Lower lobe of right lung (tissue), 2 donors: ENCODE measurements at regions not wholly inside any gene's neighbourhood (a gene's known extent, or its start where the extent isn't known, plus 50 kb on each side); places are given as distances from the start of the nearest gene placed in this dataset.
"Not testable (repeated sequence)": the region's sequence is repeated elsewhere in the genome, so short reads cannot be mapped to it uniquely, and the experiment has no call there.

Source experiments
- ATAC-seq, 2 donors: fragments of 200-7000 bp; cut with Tn5 transposase; one replicate each; pipeline ENCODE4 v1.9.1; 2020 to 2022; ENCODE audit warnings: mild to moderate bottlenecking in 2 of 2, moderate library complexity in 2 of 2
- DNase-seq: peaks from one replicate; pipeline ENCODE4 v3.0.0-alpha.2; 2020
- H3K27ac ChIP-seq: fragments of 200-600 bp; one replicate; pipeline ENCODE4 v1.8.0; 2022
- H3K27me3 ChIP-seq: fragments of 200-600 bp; one replicate; pipeline ENCODE4 v1.8.0; 2022; ENCODE audit warnings: low read depth
- H3K36me3 ChIP-seq: fragments of 200-600 bp; one replicate; pipeline ENCODE4 v1.8.0; 2022; ENCODE audit warnings: mild to moderate bottlenecking
- H3K4me1 ChIP-seq: fragments of 200-600 bp; one replicate; pipeline ENCODE4 v1.8.0; 2022
- H3K4me3 ChIP-seq: fragments of 200-600 bp; one replicate; pipeline ENCODE4 v1.8.0; 2022; ENCODE audit warnings: mild to moderate bottlenecking
- H3K9me3 ChIP-seq: fragments of 200-600 bp; one replicate; pipeline ENCODE4 v1.8.0; 2022
- CTCF ChIP-seq: fragments of 200-600 bp; IDR thresholded peaks from one replicate; pipeline ENCODE4 v1.8.0; 2022; ENCODE audit warnings: antibody characterized with exemption, mild to moderate bottlenecking
- intact Hi-C: fragments of 100-400 bp; cut with DNase I; formaldehyde crosslinking; loops from one replicate; pipeline ENCODE4 v1.11.0; 2022
- donor health status: DM: no; HTN: yes; CAD: no; lungs with severe emphysema.

GRCh38 chr6:84902354-84902928 lies 138.0 kb upstream of the TBX18 start:
- no peaks in the 10 kb centered on the region for H3K36me3 ChIP-seq
- DNase-seq (no peak), ATAC-seq (no peak)
- H3K9me3 ChIP-seq = no peaks in the 10 kb centered on the region
- no peak for TF ChIP-seq CTCF
- intact Hi-C loops = no loop called here
- H3K27me3 ChIP-seq = no peaks in the 10 kb centered on the region
- no peak overlapping the region for H3K4me3 ChIP-seq
- H3K27ac ChIP-seq = no peak overlapping the region
- H3K4me1 ChIP-seq = no peaks in the 10 kb centered on the region

DNA sequence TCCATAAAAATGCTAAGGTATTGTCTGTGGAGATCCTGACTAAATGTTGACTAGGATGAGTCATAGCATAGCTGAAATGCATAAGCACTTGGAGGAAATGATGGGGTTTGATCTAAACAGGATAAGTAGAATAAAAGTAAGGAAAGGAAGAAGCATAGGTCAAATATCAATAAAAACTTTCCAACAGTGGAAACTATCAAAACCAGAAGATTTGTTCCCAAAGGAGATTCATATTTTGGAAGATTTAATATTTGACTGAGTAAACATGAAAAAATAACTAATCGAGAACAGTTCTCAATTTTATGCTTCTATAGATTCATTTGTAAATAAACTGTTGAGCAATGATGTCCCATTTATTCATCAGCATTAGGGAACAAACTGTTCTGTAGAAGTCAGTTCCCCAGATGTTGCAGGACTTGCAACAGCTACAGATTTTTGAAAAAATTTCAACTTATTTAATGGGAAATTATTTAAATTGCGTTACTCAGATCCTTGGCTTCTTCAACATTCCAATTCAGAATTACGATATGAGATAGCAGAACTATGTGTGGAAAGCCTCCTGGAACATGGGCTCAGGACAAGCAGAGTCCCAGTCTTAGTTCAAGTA lies 133.7 kb upstream of the TBX18 start:
- DNase-seq (no peak), ATAC-seq (no peak)
- Histone ChIP-seq H3K27ac (no peak overlapping the region), H3K4me1 (no peaks in the 10 kb centered on the region), H3K27me3 (no peaks in the 10 kb centered on the region), H3K9me3 (no peaks in the 10 kb centered on the region), H3K36me3 (no peaks in the 10 kb centered on the region), H3K4me3 (no peak overlapping the region)
- intact Hi-C loops = no loop called here
- no peak for TF ChIP-seq CTCF

DNA sequence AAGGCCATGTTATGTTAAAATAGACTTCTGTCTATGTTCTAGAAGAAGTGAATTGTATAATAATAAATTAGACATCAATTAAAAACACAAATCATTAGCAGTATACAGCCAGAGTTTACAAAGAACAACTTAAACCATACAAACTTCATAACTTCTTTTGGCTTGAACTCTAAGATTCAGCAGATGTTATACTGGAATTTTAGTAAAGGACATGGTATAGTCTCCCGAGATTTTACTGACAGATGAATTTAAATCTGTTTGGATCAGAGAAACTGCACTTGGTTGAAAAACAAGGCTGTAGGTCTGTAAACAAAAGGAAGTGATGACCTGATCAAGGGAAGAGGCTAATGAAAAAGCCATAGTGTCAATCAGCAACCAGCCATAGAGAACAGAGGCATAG lies 132.6 kb upstream of the TBX18 start:
- Histone ChIP-seq H3K36me3 (no peaks in the 10 kb centered on the region), H3K4me1 (no peaks in the 10 kb centered on the region), H3K9me3 (no peaks in the 10 kb centered on the region), H3K27ac (no peak overlapping the region), H3K27me3 (no peaks in the 10 kb centered on the region), H3K4me3 (no peak overlapping the region)
- DNase-seq = no peak
- ATAC-seq = no peak
- intact Hi-C loops = no loop called here
- no peak for TF ChIP-seq CTCF

DNA sequence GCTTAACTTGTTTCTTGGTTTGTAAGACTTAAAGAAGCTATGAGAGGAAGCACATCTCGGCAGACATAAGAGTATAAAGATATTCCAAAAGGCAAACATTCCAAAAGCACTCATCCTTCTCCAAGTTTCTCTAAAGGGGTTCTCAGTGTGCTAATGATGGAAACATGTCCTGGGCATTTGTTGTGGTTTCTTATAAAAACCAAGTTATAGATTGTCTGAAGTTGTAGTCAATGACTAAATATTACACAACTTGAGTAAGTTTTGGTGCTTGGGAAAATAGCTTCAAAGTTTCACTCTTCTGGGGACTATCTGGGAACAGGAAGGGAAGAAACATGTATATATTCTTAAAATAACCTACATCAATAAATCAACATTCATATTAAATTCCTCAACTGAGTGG lies 128.3 kb upstream of the TBX18 start:
- DNase-seq (no peak), ATAC-seq (no peak)
- TF ChIP-seq CTCF = no peak
- H3K27ac ChIP-seq = no peak overlapping the region
- no peaks in the 10 kb centered on the region for H3K36me3 ChIP-seq
- intact Hi-C loops = no loop called here
- no peaks in the 10 kb centered on the region for H3K4me1 ChIP-seq
- no peaks in the 10 kb centered on the region for H3K27me3 ChIP-seq
- H3K9me3 ChIP-seq = no peaks in the 10 kb centered on the region
- no peak overlapping the region for H3K4me3 ChIP-seq

DNA sequence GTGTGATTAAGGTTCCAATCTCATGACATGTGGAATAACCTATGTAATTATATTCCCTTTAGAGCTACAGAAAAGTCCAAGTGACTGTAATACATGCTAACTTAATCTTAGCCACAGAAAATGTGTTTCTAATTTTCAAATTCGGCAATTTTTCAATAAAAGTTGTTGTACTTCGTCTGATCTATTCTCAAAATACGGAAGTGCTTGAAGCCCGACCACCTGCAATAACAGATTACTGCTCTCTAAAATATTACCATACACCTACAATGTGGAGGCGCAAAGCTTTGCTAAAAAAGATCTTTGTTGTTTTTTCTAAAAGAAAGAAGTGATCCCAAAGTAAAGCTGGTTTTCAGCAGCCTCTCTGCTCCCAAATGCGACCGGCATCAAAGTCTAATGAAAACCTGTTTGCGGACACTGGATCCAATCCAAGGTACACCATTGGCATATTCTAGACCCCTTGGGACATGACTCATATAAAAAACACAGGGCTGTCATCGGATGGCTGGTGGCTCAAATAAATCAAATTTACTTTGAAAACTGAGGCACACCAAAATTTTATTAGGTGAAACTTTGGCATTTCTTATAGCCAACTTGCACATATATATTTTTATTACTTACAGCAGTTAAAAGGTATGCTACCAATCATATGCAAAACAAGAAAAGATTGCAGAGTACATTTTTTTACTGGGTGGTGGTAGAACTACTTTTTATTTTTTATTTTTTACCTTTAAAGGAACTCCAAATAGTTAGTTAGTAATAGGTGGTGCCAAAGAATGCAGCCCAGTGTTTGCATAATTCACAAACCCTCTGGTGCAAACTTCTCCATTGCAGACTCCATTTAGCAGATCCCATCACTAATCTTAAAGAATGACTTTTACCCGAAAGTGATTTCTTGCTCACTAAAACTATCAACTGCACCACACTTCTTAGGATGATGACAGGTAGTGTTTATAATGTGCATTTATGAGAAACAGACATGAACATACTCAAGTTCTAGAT lies 118.7 kb upstream of the TBX18 start:
- no peaks in the 10 kb centered on the region for H3K36me3 ChIP-seq
- H3K27me3 ChIP-seq = no peaks in the 10 kb centered on the region
- no peak for DNase-seq
- no peak for ATAC-seq
- H3K4me3 ChIP-seq = no peak overlapping the region
- no peaks in the 10 kb centered on the region for H3K9me3 ChIP-seq
- TF ChIP-seq CTCF = no peak
- H3K4me1 ChIP-seq = no peaks in the 10 kb centered on the region
- intact Hi-C loops = no loop called here
- no peak overlapping the region for H3K27ac ChIP-seq

DNA sequence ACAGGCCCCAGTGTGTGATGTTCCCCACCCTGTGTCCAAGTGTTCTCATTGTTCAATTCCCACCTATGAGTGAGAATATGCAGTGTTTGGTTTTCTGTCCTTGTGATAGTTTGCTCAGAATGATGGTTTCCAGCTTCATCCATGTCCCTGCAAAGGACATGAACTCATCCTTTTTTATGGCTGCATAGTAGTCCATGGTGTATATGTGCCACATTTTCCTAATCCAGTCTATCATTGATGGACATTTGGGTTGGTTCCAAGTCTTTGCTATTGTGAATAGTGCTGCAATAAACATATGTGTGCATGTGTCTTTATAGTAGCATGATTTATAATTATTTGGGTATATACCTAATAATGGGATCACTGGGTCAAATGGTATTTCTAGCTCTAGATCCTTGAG lies 115.0 kb upstream of the TBX18 start:
- H3K9me3 ChIP-seq, H3K27me3 ChIP-seq: not testable (repeated sequence)

More for the DNA sequence above, 115.0 kb upstream of the TBX18 start:
- H3K4me3 ChIP-seq, ATAC-seq, intact Hi-C loops, H3K36me3 ChIP-seq, H3K27ac ChIP-seq, DNase-seq, H3K4me1 ChIP-seq: not testable (repeated sequence)
